ENCODE measurements at regions not wholly inside any gene's neighbourhood (a gene's known extent, or its start where the extent isn't known, plus 50 kb on each side); places are given as distances from the start of the nearest gene placed in this dataset.
"Not testable (repeated sequence)": the region's sequence is repeated elsewhere in the genome, so short reads cannot be mapped to it uniquely, and the experiment has no call there.

- H3K4me1 ChIP-seq (ENCODE audit: control insufficient read depth, insufficient read depth, low read length): peaks cover 18% of the 10 kb centered on the region
- POLR2A ChIA-PET; BruUV-seq (replicated peaks); H3K4me2 ChIP-seq (ENCODE audit: control insufficient read depth, insufficient read depth); H3K4me3 ChIP-seq; intact Hi-C loops (cut with micrococcal nuclease; ENCODE audit: unreplicated experiment); H3K27ac ChIP-seq (ENCODE audit: control insufficient read depth, insufficient read depth); DNase-seq (ENCODE audit: low read depth, low spot score); H3K36me3 ChIP-seq (ENCODE audit: control insufficient read depth in 2 of 2, insufficient read depth in 2 of 2, low read length in 1 of 2); H3K9me3 ChIP-seq (replicated peaks; ENCODE audit: control insufficient read depth, insufficient read depth, low read length); H2AFZ ChIP-seq (ENCODE audit: control insufficient read depth, low read depth, low read length); CTCF ChIA-PET; FAIRE-seq; H4K20me1 ChIP-seq (ENCODE audit: control insufficient read depth, insufficient read depth); H3K9ac ChIP-seq (ENCODE audit: control insufficient read depth, insufficient read depth, low read length); H3K27me3 ChIP-seq (replicated peaks in 1 of 2; ENCODE audit: control insufficient read depth in 2 of 2, insufficient read depth in 2 of 2, low read length in 1 of 2); in situ Hi-C loops (cut with MboI); RAD21 ChIA-PET (ENCODE audit: unreplicated experiment); H3K79me2 ChIP-seq (ENCODE audit: control insufficient read depth, insufficient read depth, low read length); SMC1A ChIA-PET (ENCODE audit: uncharacterized antibody, unreplicated experiment): not testable (repeated sequence)
- WGBS (ENCODE audit: insufficient coverage, insufficient replicate concordance, low lambda C conversion rate, missing lambda C conversion rate): 50% methylated on average over 2 of the region's 2 CpGs
- ATAC-seq: peak; percentile 54
These were observed 96.2 kb downstream of the CDRT15L2 start for GRCh38 chr17:20675707-20676106.

- BruUV-seq (replicated peaks); RAD21 ChIA-PET (ENCODE audit: unreplicated experiment); H3K36me3 ChIP-seq (ENCODE audit: control insufficient read depth in 2 of 2, insufficient read depth in 2 of 2, low read length in 1 of 2); H3K27me3 ChIP-seq (replicated peaks in 1 of 2; ENCODE audit: control insufficient read depth in 2 of 2, insufficient read depth in 2 of 2, low read length in 1 of 2); DNase-seq (ENCODE audit: low read depth, low spot score); CTCF ChIA-PET; H4K20me1 ChIP-seq (ENCODE audit: control insufficient read depth, insufficient read depth); H3K9ac ChIP-seq (ENCODE audit: control insufficient read depth, insufficient read depth, low read length); H3K4me3 ChIP-seq; H3K79me2 ChIP-seq (ENCODE audit: control insufficient read depth, insufficient read depth, low read length); H3K9me3 ChIP-seq (replicated peaks; ENCODE audit: control insufficient read depth, insufficient read depth, low read length); SMC1A ChIA-PET (ENCODE audit: uncharacterized antibody, unreplicated experiment); H2AFZ ChIP-seq (ENCODE audit: control insufficient read depth, low read depth, low read length); H3K4me2 ChIP-seq (ENCODE audit: control insufficient read depth, insufficient read depth); ATAC-seq; in situ Hi-C loops (cut with MboI); POLR2A ChIA-PET; intact Hi-C loops (cut with micrococcal nuclease; ENCODE audit: unreplicated experiment); FAIRE-seq: not testable (repeated sequence)
- Histone ChIP-seq H3K27ac (ENCODE audit: control insufficient read depth, insufficient read depth) (0 out of 2 replicates have a peak overlapping the region, but pooled peaks have one; percentile 6), H3K4me1 (ENCODE audit: control insufficient read depth, insufficient read depth, low read length) (peaks cover 18% of the 10 kb centered on the region)
- WGBS (ENCODE audit: insufficient coverage, insufficient replicate concordance, low lambda C conversion rate, missing lambda C conversion rate): 43% methylated on average over 1 of the region's 1 CpG
These were observed 97.1 kb downstream of the CDRT15L2 start for GRCh38 chr17:20676656-20677055.

GRCh38 chr17:20677469-20677868, 97.9 kb downstream of the CDRT15L2 start:
- in situ Hi-C loops (cut with MboI); H2AFZ ChIP-seq (ENCODE audit: control insufficient read depth, low read depth, low read length); DNase-seq (ENCODE audit: low read depth, low spot score); H4K20me1 ChIP-seq (ENCODE audit: control insufficient read depth, insufficient read depth); SMC1A ChIA-PET (ENCODE audit: uncharacterized antibody, unreplicated experiment); H3K9ac ChIP-seq (ENCODE audit: control insufficient read depth, insufficient read depth, low read length); FAIRE-seq; H3K4me3 ChIP-seq; BruUV-seq (replicated peaks); POLR2A ChIA-PET; intact Hi-C loops (cut with micrococcal nuclease; ENCODE audit: unreplicated experiment); H3K79me2 ChIP-seq (ENCODE audit: control insufficient read depth, insufficient read depth, low read length); H3K27me3 ChIP-seq (replicated peaks in 1 of 2; ENCODE audit: control insufficient read depth in 2 of 2, insufficient read depth in 2 of 2, low read length in 1 of 2); RAD21 ChIA-PET (ENCODE audit: unreplicated experiment); CTCF ChIA-PET; H3K9me3 ChIP-seq (replicated peaks; ENCODE audit: control insufficient read depth, insufficient read depth, low read length); H3K36me3 ChIP-seq (ENCODE audit: control insufficient read depth in 2 of 2, insufficient read depth in 2 of 2, low read length in 1 of 2): not testable (repeated sequence)
- Histone ChIP-seq H3K27ac (ENCODE audit: control insufficient read depth, insufficient read depth) (peak overlapping the region; percentile 53; the same call in 1 of the 2 replicates), H3K4me2 (ENCODE audit: control insufficient read depth, insufficient read depth) (peak overlapping the region; percentile 4), H3K4me1 (ENCODE audit: control insufficient read depth, insufficient read depth, low read length) (peaks cover 18% of the 10 kb centered on the region)
- ATAC-seq: peak; percentile 56
- WGBS (ENCODE audit: insufficient coverage, insufficient replicate concordance, low lambda C conversion rate, missing lambda C conversion rate): 52% methylated on average over 8 of the region's 8 CpGs

All from GM12878 (cell line).